ENCODE measurements at regions not wholly inside any gene's neighbourhood (a gene's known extent, or its start where the extent isn't known, plus 50 kb on each side); places are given as distances from the start of the nearest gene placed in this dataset.

DNA sequence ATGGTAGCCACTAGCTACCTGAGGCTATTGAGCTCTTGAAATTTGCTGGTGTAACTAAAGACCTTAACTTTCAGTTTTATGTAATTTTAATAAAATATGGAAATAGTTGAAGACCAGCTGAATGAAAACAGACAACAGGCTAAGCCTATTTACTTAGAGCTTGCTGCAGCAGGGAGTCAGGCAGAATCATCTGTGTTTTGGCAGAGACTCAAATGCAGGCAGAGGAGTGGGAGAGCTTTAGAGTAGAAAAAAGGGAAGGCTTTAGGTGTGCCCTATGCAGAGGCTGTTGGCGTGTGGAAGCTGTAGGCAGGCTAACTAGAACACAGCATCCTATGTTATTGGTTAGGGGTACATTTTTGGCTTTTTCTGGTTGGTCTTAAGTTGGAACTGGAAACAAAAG, 304.9 kb upstream of the NBEA start:
- H3K4me1 Mint-ChIP-seq, result no peaks in the 10 kb centered on the region
- no peaks in the 10 kb centered on the region for H3K36me3 Mint-ChIP-seq (ENCODE audit: low read depth)
- H3K27me3 Mint-ChIP-seq, result no peaks in the 10 kb centered on the region
- H3K9me3 Mint-ChIP-seq, result peaks cover 3% of the 10 kb centered on the region
- no peak overlapping the region for H3K27ac Mint-ChIP-seq
- no peak for ATAC-seq (replicated peaks)
- H3K4me3 Mint-ChIP-seq, result no peak overlapping the region

DNA sequence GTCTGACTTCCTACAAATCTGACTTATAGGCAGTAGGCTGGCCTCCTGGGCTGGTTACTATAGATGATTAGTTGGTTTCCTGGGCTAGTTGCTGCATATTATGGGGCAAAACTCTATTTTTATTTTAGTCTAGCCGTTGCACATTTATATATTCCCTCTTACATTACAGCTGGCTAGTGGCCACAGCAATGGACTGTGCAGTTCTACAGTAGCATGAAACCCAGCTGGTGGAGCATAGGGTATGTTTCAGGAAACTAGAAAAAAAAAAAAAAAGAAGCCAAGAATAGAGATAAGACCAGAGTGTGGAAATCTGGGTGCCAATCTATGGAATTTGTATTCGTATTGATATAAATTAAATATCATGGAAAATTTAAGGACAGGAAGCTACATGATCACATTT, 304.4 kb upstream of the NBEA start:
- no peak for ATAC-seq (replicated peaks)
- Mint-ChIP-seq H3K9me3 (peaks cover 3% of the 10 kb centered on the region), H3K27ac (no peak overlapping the region), H3K4me3 (no peak overlapping the region), H3K36me3 (ENCODE audit: low read depth) (no peaks in the 10 kb centered on the region), H3K4me1 (no peaks in the 10 kb centered on the region), H3K27me3 (no peaks in the 10 kb centered on the region)

DNA sequence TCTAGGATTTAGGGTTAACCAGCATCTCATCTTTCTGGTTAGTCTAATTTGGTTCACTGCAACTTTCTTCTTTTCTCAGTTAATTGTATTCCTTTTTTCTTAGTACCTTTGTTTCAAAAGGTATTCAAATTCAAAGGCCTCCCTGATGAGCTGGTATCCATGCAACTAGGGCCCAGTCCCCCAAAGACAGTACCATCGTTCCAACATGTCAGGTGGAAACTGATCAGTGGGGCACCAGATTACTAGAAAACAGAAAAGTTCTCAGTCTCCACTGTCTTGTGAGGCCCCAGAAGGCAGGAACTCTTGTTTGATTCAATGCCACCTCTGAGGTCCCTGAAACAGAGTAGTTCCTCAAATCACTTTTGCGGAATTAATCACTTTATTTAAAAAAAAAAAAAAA, 303.2 kb upstream of the NBEA start:
- H3K4me1 Mint-ChIP-seq, result no peaks in the 10 kb centered on the region
- H3K27me3 Mint-ChIP-seq, result no peaks in the 10 kb centered on the region
- ATAC-seq (replicated peaks), result no peak
- no peaks in the 10 kb centered on the region for H3K36me3 Mint-ChIP-seq (ENCODE audit: low read depth)
- H3K9me3 Mint-ChIP-seq, result peaks cover 3% of the 10 kb centered on the region
- no peak overlapping the region for H3K27ac Mint-ChIP-seq
- no peak overlapping the region for H3K4me3 Mint-ChIP-seq

DNA sequence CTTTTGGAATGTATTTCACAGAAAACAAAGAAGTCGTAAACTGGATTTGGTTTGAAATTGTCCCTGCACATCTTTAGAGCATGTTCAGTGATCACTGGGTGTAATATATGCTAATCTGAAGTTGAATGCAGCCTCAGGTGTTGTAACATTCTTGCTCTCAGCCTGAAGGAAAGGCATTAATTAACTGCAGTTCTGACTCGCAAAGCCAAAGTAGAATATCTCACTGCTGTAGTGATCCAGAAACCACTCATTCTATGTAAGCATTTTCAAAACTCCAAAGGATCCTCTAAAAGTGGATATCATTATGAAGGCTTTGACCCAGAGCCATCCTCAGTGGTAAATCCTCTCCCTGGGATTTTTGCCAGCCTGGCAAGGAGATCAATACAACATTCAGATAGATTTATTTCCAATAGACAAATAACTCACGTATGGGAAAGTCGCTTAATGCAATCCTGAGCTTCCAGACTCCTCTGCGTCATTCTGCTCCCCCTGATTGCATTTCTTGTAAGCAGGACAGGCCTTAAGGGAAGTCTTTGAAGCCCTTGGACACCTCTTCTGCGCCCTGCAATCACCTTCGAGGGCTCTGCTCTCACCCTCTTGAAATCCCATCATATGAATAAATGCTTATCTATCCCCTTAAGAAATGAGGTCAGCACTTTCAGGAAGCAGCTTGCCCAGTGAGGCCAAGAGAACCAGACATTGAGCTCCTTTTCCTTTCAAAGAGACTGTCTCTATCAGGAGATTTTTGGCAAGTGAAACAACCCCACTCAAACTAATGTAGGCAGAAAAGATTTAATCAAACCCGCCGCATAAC, 301.7 kb upstream of the NBEA start:
- ATAC-seq (replicated peaks), result no peak
- Mint-ChIP-seq H3K4me3 (no peak overlapping the region), H3K27ac (no peak overlapping the region), H3K27me3 (no peaks in the 10 kb centered on the region), H3K4me1 (no peaks in the 10 kb centered on the region), H3K9me3 (peaks cover 5% of the 10 kb centered on the region), H3K36me3 (ENCODE audit: low read depth) (no peaks in the 10 kb centered on the region)

DNA sequence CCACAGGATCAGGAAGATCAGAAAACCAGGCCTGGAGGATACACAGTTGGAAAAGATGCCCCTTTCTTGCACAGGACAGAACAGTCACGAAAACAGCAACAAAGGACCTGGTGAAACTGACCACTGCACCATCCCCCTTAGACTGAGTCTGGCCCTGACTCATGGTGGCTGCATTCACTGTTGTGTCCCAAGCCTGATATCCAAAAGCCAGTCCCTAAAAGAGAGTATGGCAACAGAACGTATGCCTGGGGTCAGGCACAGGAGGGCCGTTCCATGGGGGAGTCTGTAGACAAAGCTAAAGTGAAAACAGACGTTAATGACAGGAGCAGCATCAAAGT, 301.1 kb upstream of the NBEA start:
- H3K4me1 Mint-ChIP-seq, result no peaks in the 10 kb centered on the region
- H3K9me3 Mint-ChIP-seq, result peaks cover 8% of the 10 kb centered on the region
- no peaks in the 10 kb centered on the region for H3K36me3 Mint-ChIP-seq (ENCODE audit: low read depth)
- no peak for ATAC-seq (replicated peaks)
- H3K27ac Mint-ChIP-seq, result no peak overlapping the region
- no peaks in the 10 kb centered on the region for H3K27me3 Mint-ChIP-seq
- H3K4me3 Mint-ChIP-seq, result no peak overlapping the region

DNA sequence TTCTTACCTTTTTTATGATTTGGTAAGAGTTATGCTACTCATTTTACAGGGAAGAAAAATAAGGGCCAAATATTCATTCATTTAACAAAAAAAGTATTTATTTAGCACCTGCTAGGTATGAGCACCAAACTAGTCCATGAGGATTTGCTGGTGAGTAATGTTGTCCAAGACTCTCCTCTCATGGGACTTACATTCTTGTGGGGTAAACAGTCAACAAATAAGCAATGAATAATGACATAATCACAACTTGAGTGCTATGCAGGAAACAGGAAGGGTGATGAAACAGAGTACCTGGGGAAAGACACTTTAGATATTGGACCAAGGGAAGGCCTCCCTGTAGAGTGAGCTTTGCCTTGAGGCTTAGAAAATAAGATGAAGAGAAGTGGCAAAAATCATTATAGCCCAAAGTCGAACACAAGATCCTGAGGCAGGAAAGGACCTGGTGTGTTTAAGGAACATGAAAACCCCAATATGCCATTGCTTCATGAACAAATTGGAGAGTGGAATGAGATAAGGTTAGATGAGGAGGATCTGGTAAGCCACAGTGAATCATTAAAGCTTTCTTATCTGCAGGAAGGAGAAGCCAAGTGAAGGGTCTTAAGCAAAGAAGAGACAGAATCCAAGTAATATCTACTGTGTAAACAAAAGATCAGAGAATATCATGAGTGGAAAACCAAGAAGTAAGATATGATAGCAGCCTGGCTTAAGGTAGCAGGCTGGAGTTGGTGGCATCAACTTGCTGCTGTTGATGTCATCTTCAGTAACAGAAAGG, 294.5 kb upstream of the NBEA start:
- no peaks in the 10 kb centered on the region for H3K27me3 Mint-ChIP-seq
- H3K36me3 Mint-ChIP-seq (ENCODE audit: low read depth), result no peaks in the 10 kb centered on the region
- no peak overlapping the region for H3K27ac Mint-ChIP-seq
- no peaks in the 10 kb centered on the region for H3K4me1 Mint-ChIP-seq
- H3K9me3 Mint-ChIP-seq, result peaks cover 11% of the 10 kb centered on the region
- ATAC-seq (replicated peaks), result no peak
- H3K4me3 Mint-ChIP-seq, result no peak overlapping the region

DNA sequence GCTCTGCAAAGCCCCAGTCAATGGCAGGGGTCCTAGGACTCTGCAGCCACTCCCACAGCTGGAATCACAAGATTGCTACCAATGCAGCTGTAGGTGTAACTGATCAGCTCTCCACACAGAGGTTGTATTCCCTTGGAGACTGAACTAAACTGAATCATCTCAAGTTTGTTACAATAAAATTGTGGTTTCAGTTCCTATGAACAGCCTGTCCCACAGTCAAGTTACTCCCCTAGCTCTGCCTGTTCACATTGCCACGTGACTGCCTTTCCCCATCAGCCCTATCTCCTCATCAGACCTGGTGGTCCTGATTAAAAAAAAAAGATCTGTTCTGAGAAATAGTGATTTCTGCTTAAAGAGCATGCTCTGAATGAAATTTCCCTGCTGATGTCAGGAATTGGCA, 287.9 kb upstream of the NBEA start:
- H3K36me3 Mint-ChIP-seq (ENCODE audit: low read depth), result no peaks in the 10 kb centered on the region
- no peak overlapping the region for H3K4me3 Mint-ChIP-seq
- no peak for ATAC-seq (replicated peaks)
- no peaks in the 10 kb centered on the region for H3K27me3 Mint-ChIP-seq
- no peaks in the 10 kb centered on the region for H3K4me1 Mint-ChIP-seq
- H3K27ac Mint-ChIP-seq, result no peak overlapping the region
- H3K9me3 Mint-ChIP-seq, result peaks cover 6% of the 10 kb centered on the region

DNA sequence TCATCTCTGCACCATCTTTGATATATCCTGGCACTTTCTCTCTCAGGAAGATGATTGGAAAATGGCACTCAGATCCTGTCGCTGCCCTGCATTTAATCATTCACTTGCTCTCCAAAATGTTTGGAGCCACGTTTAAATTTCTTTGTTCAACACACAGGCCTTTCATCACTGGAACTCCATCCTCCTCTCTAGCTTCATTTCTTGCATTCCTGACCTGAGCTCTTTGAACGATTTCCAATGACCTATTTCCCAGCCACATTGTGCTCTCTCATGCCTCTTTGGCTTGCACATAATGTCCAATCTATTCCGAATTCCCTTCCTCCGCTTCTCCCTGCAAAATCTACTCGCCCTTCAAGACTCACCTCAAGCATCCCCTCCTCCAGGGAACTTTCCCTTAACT, 287.4 kb upstream of the NBEA start:
- no peaks in the 10 kb centered on the region for H3K27me3 Mint-ChIP-seq
- ATAC-seq (replicated peaks), result no peak

DNA sequence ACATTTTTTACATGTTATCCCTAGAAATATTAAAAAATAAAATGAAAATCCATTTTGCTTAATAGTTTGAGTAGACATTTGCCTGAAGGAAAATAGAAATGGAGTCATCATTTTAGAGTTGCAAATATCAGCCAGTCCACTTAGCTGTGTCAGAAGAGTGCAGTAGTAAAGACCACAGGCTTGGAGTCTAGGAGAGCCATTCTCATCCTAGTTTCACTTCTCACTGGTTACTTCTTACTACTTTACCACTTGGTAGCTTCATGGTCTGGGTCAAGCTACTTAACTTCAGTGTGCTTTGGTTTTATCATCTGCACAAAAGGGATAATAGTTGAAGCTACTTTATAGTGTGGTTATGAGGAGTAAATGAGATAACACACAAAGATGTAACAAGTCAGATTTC, 286.5 kb upstream of the NBEA start:
- no peaks in the 10 kb centered on the region for H3K27me3 Mint-ChIP-seq
- H3K36me3 Mint-ChIP-seq (ENCODE audit: low read depth), result no peaks in the 10 kb centered on the region
- no peak overlapping the region for H3K27ac Mint-ChIP-seq
- ATAC-seq (replicated peaks), result no peak
- peaks cover 6% of the 10 kb centered on the region for H3K9me3 Mint-ChIP-seq
- H3K4me3 Mint-ChIP-seq, result no peak overlapping the region
- no peaks in the 10 kb centered on the region for H3K4me1 Mint-ChIP-seq

More for the DNA sequence above, 287.4 kb upstream of the NBEA start:
- Mint-ChIP-seq H3K9me3 (peaks cover 6% of the 10 kb centered on the region), H3K36me3 (ENCODE audit: low read depth) (no peaks in the 10 kb centered on the region), H3K4me1 (no peaks in the 10 kb centered on the region), H3K4me3 (no peak overlapping the region), H3K27ac (no peak overlapping the region)

DNA sequence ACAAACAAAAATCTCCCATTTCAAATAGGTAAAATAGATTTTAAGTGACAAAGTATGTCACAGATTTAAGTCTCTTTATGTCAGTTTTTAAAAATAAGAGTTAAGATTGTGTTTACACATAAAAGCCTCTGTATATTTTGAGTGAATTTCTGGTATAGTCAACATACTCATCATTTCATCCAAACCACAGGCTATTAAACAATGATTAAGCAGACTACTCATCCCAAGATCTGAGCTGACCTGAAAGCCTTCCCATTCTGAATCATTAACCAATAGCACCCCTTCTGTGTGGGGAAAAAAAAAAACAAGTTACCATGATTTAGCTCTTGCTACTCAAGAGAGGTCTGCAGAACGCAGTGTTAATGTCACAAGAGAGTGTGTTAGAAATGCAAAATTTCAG, 284.4 kb upstream of the NBEA start:
- Mint-ChIP-seq H3K27ac (no peak overlapping the region), H3K9me3 (peaks cover 10% of the 10 kb centered on the region), H3K4me1 (no peaks in the 10 kb centered on the region), H3K27me3 (no peaks in the 10 kb centered on the region), H3K36me3 (ENCODE audit: low read depth) (no peaks in the 10 kb centered on the region), H3K4me3 (no peak overlapping the region)
- ATAC-seq (replicated peaks), result no peak

DNA sequence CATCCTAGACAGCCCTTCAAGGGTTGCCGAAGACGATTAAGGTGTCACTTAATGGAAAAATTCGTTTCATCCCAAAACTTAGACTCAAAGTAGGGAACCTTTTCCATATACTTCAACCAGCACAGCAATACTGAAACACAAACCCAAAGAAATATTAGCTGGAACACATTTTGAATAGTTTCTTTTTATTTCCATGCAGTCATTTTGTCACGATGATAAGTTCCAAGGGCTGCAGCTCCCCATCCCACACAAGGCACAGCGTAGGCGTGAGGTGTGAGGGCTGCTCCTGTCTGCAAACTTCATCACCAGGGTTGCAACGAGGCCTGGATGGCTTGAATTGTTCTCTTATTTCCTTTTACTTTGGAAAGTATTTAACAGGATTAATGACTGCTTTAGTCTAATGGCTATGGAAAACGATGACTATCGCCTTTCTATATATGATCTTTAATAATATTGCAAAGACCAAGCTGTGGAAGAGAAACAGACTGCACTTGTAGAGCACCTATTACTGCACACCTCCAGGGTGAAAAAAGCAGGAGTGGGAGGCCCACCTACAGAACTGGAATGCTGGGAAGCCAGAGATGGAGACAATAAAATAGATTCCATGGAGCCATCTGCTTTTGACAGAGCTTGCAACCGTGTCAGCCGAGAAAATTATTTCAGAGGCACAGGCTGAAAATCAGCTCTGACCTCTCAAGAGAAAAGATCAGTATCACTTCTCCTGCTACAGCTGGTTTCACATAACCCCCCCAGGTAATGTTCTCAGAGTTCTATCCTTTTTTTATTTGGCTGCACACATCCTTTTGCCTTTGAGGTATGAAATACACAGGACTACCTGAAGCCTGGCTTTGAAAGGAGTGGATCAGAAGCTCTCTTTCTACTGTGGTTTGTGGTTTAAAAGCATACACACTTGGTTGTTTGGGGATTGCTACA, 274.5 kb upstream of the NBEA start:
- H3K27me3 Mint-ChIP-seq, result peaks cover 3% of the 10 kb centered on the region
- H3K27ac Mint-ChIP-seq, result no peak overlapping the region
- H3K4me3 Mint-ChIP-seq, result no peak overlapping the region
- peaks cover 6% of the 10 kb centered on the region for H3K9me3 Mint-ChIP-seq
- H3K36me3 Mint-ChIP-seq (ENCODE audit: low read depth), result no peaks in the 10 kb centered on the region
- H3K4me1 Mint-ChIP-seq, result no peaks in the 10 kb centered on the region
- ATAC-seq (replicated peaks), result no peak

DNA sequence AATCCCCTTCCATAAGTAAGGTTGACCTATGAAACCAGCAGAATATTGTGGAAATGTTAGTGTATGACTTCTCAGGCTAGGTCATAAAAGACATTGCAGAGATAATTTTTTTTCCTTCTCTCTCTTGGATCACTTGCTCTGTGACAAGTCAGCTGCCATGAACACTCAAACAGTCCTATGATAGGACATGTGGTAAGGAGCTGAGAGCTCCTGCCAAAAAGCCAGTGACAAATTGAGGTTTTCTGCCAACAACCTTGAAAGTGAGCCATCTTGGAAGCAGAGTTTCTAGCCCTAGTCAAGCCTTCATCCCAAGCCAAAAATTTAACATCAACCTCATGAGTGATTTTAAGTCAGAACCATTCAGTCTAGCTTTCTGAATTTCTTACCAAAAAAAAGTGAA, 270.9 kb upstream of the NBEA start:
- H3K27me3 Mint-ChIP-seq, result peaks cover 3% of the 10 kb centered on the region
- H3K36me3 Mint-ChIP-seq (ENCODE audit: low read depth), result no peaks in the 10 kb centered on the region
- no peak overlapping the region for H3K4me3 Mint-ChIP-seq
- no peaks in the 10 kb centered on the region for H3K4me1 Mint-ChIP-seq
- peaks cover 4% of the 10 kb centered on the region for H3K9me3 Mint-ChIP-seq
- ATAC-seq (replicated peaks), result no peak
- H3K27ac Mint-ChIP-seq, result no peak overlapping the region

DNA sequence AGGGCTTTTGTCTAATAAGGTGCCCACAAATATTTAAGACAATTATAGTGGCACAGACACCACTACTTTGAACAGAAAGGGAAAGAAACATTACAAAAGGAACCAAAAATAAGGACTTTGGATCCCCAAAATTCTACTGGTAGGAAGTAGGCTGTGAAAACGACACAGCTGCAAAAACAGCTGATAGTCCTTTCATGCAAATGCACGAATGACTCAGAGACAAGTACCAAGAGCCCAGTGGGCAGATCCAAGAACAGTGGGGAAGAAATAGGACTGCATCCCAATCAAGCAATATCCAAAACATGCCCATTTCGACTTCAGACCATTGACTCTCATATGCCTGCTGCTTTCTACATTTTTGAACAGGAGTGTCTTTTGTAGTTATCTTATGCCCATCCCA, 269.4 kb upstream of the NBEA start:
- no peak overlapping the region for H3K4me3 Mint-ChIP-seq
- peaks cover 3% of the 10 kb centered on the region for H3K27me3 Mint-ChIP-seq
- H3K27ac Mint-ChIP-seq, result no peak overlapping the region
- no peaks in the 10 kb centered on the region for H3K4me1 Mint-ChIP-seq
- H3K9me3 Mint-ChIP-seq, result peaks cover 4% of the 10 kb centered on the region
- no peaks in the 10 kb centered on the region for H3K36me3 Mint-ChIP-seq (ENCODE audit: low read depth)
- ATAC-seq (replicated peaks), result no peak

DNA sequence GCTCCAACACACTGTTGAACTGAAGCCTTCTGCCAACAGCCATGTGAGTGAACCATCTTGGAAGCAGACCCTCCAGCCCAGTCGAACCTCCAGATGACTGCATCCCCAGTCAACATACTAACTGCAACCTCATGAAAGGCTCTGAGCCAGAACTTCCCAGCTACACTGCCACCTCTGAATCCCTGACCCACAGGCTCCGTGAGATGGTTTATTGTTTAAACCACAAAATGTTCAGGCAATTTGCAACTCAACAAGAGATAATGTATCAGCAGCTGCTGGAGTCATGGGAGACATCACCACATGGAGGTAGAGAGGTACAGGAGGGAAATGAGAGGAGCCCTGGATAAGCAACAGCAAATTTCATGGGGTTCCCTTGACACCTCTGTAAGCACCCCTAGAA, 266.4 kb upstream of the NBEA start:
- Mint-ChIP-seq H3K4me1 (no peaks in the 10 kb centered on the region), H3K9me3 (peaks cover 4% of the 10 kb centered on the region), H3K27me3 (no peaks in the 10 kb centered on the region), H3K36me3 (ENCODE audit: low read depth) (no peaks in the 10 kb centered on the region), H3K27ac (no peak overlapping the region), H3K4me3 (no peak overlapping the region)
- no peak for ATAC-seq (replicated peaks)
